ENCODE measurements at regions not wholly inside any gene's neighbourhood (a gene's known extent, or its start where the extent isn't known, plus 50 kb on each side); places are given as distances from the start of the nearest gene placed in this dataset.

- no peak for DNase-seq
These were observed 360.1 kb downstream of the SHQ1 start for GRCh38 chr3:72487946-72488737.

- DNase-seq: no peak
These were observed 361.0 kb downstream of the SHQ1 start for GRCh38 chr3:72487078-72487765.

- DNase-seq: no peak
These were observed 362.6 kb downstream of the SHQ1 start for GRCh38 chr3:72485641-72486040.

GRCh38 chr3:72483554-72484104, 364.6 kb downstream of the SHQ1 start:
- DNase-seq: no peak

GRCh38 chr3:72482589-72483321, 365.5 kb downstream of the SHQ1 start:
- DNase-seq: no peak

- no peak for DNase-seq
These were observed 366.7 kb downstream of the SHQ1 start for GRCh38 chr3:72481542-72481941.

- DNase-seq: no peak
These were observed 367.9 kb downstream of the SHQ1 start for GRCh38 chr3:72480366-72480765.

- DNase-seq: no peak
These were observed 368.5 kb downstream of the SHQ1 start for GRCh38 chr3:72479651-72480215.

DNA sequence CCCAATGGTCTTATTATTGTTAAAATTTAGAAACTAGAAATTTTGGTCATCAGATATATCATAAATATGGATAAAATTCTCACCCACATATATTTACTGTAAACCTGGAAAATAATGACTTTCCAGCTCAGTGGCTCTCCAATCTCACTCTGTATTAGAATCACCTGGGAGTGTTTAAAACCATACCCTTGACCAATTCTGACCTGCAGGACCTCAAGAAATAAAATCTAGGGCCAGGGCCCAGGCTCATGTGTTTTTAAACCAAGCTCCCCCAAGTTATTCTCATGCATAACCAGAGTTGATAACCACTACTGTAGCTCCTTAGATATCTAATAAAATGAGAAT, 372.1 kb downstream of the SHQ1 start:
- DNase-seq: no peak

DNA sequence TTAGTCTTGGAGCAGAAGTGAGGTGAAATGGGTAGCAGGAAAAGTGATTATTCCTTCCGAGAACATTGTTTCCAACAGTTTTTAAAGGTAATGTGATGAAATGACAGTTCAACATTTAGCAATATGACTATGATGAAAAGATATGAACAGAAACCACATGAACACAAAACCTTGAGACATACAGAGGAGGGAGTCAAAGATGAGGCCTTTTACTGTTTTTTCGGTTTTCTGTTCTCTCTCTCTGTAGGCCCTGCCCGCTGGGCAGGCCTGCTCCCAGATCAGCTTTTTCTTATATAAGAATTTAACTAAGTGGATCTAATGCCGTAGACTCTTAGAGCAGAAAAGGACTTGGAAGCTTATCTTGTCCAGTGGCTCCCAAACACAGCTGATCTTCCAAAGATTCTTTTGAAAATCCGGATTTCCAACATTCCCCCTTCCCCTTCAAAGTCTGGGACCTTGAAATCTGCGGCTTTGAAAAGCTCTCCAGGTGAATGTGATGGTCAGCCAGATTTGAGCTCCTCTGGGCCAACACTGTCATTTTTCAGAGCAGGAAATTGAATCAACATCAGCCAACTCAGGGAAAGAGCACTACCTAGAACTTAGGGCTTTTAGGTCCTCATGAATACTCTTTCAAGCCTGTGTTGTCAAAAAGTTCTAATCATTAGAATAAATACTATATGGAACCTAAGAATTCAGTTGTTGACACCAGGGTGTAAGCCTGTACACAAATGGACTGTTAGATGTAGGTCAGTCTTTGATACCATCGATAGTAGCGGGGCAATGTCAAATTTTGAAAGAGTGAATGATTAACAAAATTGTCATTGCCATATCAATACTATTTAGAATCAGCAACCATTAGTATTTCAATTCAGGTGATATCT, 372.7 kb downstream of the SHQ1 start:
- DNase-seq: no peak

- DNase-seq: no peak
These were observed 373.5 kb downstream of the SHQ1 start for GRCh38 chr3:72474775-72475174.

DNA sequence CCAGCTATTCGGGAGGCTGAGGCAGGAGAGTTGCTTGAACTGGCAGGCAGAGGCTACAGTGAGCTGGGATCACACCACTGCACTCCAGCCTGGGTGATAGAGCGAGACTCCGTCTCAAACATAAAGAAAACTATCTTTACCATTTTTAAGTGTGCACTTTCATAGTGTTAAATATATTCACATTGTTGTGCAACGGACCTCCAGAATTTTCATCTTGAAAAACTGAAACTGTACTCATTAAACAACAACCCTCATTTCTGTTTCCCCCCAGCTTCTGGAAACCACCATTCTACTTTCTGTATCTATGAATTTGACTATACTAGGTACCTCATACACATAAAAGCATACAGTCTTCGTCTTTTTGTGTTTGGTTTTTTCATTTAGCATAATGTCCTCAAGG, 375.1 kb downstream of the SHQ1 start:
- no peak for DNase-seq

DNA sequence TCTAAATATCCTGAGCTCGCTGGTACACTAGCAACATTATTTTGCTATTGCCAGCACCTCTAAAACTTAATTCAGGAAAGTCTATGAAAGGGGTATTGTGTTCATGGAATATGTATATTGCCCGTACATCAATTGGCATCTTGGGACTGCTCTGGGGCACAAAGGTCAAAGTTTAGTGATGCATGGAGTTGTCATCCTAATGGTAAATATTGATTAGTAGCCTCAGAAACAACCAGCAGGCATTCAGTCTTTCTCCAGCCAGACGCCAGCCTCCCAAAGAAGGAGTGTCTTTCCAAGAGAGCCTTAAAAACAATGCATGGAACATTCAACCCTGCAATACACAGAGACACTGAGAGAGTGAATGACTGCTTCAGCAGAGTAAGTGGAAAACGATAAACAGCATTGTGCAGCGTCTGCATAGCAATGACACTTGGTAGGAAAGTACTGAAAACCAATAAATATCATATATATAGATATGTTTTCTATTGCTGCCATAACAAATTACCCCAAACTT, 377.3 kb downstream of the SHQ1 start:
- no peak for DNase-seq

GRCh38 chr3:72465853-72466252, 382.4 kb downstream of the SHQ1 start:
- no peak for DNase-seq

- no peak for DNase-seq
These were observed 385.2 kb downstream of the SHQ1 start for GRCh38 chr3:72463083-72463482.

DNA sequence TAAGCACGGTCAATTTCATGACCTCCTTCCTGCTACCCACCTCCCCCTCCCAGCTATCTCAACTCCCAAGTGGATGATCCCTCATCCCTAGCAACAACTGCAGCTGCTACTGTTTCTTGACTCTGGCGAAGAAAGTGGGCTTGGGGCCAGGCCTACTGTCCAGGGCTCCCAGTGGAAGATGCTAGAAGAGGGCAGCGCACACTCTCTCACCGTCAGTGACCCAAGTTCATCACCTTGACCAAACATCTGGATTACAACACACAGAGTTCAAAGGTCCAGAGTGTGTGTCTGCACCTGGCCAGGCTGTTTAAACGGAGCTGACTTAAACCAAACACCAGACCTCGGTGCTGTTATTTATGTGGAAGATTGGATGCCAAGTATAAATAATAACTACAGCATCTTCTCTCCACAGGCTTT, 385.6 kb downstream of the SHQ1 start:
- peak; percentile 10 for DNase-seq

DNA sequence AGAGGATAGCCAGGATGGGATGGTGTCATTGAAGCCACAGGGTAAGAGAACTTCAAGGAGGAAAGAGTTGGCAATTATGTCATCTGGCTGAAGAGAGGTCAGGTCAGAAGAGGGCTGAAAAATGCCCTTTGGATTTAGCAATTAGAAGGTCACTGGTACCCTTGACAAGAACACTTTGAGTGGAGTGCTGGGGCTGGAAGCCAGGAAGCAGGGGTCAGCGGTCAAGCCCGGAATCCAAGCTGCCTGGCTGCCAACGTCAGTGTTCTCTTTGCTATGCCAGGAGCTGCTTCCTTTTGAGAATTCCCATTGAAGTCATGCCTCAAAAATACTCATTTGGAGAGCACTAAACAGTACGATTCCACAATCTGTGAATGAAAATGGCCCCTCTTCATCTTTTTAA, 386.5 kb downstream of the SHQ1 start:
- DNase-seq: no peak

- DNase-seq: no peak
These were observed 387.8 kb downstream of the SHQ1 start for GRCh38 chr3:72460205-72461174.

DNA sequence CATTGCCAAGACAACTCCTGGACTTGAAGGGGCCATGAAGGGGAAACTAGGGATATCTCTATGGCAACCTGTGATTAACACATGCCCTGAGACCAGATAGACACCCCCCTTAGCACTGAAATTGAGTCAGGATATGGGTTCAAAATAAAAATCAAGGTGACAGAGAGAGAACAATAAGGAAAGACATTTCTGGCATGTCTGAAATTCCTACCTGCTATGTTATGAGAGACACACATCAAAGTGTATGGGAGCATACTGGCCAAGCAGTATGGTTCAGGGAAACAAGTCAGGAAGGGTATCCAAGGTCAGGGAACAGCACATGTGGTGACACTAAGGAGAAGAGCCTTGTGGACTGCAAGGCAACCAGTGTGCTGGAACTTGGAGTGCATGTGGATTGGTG, 388.7 kb downstream of the SHQ1 start:
- no peak for DNase-seq

GRCh38 chr3:72458375-72458774, 389.9 kb downstream of the SHQ1 start:
- no peak for DNase-seq

- DNase-seq: no peak
These were observed 393.8 kb downstream of the SHQ1 start for GRCh38 chr3:72454441-72454840.

All from NCI-H1092 treated with DMSO at 0.1 percent for 48 hours (cell line).